Stimulated activated CD4-positive, alpha-beta T cell treated with anti-CD3 and anti-CD28 coated beads, TNF-alpha, amount 100 ng/mL, for 1 hour (primary cell): ENCODE measurements at regions not wholly inside any gene's neighbourhood (a gene's known extent, or its start where the extent isn't known, plus 50 kb on each side); places are given as distances from the start of the nearest gene placed in this dataset.

Source experiments
- DNase-seq, 3 donors: peaks; one replicate each; pipeline ENCODE4 v3.0.0-alpha.2; 2020; ENCODE audit warnings: low read depth in 3 of 3, low spot score in 1 of 3

- DNase-seq: no peak
Observed at GRCh38 chr3:188057124-188057523, 96.8 kb upstream of the LPP start.

GRCh38 chr3:188058569-188059184 lies 95.3 kb upstream of the LPP start:
- DNase-seq: no peak

DNA sequence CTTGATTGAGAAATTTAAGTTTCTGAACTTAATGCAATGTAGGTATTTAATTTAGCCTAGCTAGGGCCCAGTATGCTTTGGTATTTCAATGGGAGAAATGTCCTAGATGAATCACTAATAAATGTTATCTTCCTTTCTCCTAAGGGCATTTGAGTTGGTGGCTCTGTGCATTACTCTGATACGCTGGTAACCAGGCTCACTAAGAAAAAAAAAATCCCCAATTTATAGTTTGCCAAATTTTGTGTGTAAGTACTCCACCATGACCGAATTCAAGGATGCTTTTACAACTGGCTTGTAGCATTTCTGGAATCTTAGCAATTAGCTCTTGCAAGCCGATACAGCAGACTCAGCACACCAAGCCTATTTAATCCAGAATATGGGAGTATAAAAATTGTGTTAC lies 94.6 kb upstream of the LPP start:
- no peak for DNase-seq

DNA sequence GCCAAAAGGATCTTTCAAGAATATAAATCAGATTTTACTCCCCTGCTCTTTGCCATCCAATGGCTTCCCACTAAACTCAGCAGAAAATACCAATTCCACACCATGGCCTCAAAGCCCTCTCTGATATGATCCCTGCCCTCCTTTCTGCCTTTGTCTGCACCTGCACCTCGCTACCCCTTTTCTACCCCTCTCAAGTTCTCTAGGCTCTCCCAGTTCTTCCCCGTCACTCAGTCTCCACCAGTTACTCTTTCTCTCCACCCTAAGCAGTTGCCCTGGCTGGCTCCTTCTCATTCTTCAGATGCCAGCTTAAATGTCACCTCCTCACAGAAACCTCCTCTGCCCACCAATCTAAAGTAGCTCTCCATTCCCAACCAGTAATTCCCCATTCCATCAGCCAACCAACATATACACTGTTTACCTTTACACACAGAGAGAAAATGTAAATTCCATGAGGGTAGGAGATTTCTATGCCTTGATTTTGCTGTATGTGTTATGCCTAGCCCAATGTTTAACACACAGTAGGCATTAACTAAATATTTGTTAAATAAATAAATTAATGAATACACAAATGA lies 93.6 kb upstream of the LPP start:
- DNase-seq: no peak

DNA sequence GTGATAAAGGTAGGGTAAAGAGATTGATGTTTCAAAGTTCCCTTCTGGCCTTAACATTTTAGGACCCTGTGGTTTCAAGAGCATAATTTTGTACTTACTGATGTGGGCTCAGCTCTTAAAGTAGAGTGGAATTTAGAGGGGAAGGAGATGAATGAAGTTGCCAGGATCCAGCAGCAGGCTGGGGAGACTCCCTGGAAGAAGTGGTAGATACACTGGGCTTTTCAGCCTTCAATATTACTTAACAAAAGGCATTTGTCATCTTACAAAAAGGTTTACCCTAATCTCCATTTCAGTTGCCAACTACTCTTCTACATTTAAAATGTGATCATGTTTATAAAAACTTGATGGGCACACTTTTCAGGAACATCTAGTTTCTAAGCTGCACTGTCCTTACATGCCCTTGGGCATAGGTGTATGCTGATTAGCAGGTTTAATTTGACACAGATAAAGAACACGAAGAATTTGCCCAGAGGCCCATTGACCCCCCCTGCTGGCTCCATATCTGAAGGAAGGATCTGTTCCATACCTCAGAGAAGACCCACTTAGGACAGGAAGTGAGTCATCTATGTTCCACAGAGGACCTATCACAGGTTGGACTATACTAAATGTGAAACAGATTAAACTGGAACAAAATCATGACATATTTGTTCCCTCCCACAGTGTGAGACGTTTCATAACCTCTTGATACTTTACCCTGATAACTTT lies 93.0 kb upstream of the LPP start:
- peak in 1 of 3 donors; percentile 13 for DNase-seq

DNA sequence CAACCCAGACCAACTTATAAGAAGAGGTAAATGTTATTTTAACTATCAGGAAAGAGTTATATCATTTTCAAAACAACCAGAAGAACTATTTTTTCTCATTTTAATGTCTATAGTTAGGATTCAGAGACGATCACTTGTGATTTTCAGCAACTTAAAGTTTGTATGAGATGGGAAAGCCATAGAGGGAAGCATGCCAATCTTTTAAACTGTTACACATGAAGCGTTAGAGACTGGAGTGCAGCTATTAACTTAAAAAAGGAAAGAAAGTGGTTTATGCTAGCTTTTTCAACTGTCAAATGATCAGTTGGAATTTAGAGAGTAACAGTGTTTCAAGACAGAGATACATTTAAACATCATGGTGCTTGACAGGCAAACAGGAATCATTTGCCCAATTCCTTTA lies 91.7 kb upstream of the LPP start:
- no peak for DNase-seq

DNA sequence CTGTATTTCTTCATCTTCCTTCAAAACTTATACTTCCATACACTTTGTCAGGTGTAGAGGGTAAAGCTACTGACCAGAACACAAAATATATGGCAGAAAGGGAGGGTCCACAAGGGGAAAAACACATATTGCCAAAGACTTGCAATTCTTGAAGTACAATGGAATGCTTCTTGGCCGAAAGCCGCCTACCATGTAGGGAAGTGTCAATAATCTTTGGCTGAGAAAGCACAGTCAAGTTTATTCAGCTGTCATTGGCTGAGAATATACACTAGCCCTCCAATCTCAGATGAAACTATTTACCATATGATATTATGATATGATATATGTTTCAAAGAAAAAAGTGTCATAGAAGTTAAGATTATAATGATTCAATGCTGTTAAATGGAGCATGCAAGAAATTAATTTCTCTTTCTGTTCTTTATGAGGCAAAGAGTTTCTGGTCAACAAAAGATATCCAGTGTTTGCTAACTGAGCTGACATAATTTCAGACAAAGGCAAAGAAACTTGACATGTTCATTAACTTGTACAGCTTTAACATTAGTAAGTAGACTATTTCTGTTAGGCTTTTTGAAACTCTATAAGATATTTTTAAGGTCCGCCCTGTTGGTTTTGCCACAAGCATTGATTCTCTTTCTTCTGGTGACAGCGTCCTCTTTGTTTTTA lies 89.0 kb upstream of the LPP start:
- no peak for DNase-seq

DNA sequence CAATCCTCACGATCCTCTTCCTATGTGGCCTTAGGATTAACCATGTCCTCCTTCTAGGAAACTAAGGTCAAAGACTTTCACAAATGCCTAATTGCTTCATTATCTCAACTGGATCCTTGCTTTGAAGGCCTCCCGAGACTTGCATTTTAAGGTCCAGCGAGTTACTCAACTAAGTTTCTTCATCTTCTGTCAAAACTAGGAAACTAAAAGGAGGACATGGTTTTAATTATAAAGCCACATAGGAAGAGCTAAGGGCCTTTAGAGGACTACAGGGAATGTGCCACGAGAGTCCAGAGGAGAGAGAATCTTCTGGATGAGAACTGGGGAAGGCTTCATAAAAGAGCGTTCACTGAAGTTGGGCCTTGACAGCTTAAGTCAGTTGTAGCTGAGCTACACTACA lies 87.8 kb upstream of the LPP start:
- no peak for DNase-seq

- DNase-seq: no peak
Observed at GRCh38 chr3:188067932-188068331, 86.0 kb upstream of the LPP start.

DNA sequence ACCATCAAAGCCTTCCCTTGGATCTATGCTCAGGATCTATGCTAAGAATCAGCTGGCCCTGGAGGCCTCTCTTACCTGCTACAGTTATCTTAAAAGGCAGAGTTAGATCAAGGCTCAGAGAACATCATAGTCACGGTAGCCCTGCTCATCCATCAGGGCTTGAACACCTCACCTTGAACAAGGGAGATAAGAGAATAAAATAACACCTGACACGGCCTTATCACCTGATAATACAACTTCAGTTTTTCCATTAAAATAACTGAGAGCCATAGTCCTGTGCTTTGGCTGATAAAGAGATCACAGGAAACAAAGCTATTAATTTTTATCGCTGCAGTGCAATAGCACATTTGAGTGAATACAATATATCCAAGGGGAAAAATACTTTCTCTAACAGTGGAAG lies 85.6 kb upstream of the LPP start:
- DNase-seq: no peak

DNA sequence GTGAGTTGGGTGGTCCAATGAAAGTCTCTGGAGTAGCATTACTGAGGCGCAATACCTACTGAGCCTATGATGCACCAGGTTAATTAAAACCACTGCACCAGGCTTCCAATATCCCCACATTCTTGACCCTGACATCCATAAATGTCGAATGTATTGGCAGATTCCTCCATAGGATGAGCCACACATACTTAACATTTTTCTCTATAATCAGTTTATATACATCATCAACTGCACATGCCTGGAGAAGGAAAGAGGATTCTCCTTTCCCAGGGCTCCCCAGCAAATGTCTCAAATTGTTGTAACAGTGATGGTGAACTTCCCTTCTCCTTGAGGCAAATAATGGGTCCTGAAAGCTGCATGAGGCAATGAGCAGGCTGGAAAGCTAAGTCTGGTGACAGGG lies 82.3 kb upstream of the LPP start:
- no peak for DNase-seq

DNA sequence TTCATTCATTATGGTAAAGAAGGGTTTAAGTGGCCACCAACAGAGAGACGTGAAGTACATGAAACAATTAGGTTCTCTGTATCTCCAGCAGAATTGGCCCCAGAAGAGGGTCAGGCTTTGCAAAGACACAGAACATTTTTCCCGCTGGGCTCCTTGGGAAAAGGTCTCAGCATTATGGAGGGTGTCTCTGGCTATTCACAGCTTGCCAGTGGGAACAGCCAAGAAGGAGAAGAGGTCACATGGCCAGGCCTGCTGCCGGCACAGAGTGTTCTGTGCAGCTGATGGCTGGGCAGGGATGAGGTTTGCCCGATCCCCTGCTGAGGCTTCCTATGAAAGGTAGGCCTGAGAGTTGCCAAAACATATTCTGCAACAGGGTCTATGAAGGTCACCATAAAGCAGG lies 77.8 kb upstream of the LPP start:
- DNase-seq: no peak

- DNase-seq: no peak
Observed at GRCh38 chr3:188077160-188077799, 76.7 kb upstream of the LPP start.

- DNase-seq: no peak
Observed at GRCh38 chr3:188080091-188080490, 73.9 kb upstream of the LPP start.

DNA sequence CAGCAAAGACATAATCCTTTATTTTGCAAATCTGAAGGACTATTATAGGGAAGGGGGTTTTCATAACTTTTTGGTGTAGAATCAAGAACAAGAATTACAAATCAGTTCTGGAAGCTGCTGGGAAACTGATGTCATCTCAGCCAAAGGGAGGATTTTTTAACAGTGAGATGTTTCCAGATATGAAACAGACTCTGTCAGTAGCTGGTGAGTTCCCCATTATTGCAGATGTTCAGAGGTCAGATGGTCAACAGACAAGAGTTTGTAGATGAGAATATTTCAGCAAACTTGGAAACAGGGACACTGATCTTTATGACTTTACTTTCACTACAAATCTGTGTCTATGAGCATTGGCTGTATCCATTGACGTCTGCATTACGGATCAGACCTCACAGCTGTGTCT lies 71.9 kb upstream of the LPP start:
- no peak for DNase-seq

- no peak for DNase-seq
Observed at GRCh38 chr3:188082450-188082849, 71.5 kb upstream of the LPP start.

DNA sequence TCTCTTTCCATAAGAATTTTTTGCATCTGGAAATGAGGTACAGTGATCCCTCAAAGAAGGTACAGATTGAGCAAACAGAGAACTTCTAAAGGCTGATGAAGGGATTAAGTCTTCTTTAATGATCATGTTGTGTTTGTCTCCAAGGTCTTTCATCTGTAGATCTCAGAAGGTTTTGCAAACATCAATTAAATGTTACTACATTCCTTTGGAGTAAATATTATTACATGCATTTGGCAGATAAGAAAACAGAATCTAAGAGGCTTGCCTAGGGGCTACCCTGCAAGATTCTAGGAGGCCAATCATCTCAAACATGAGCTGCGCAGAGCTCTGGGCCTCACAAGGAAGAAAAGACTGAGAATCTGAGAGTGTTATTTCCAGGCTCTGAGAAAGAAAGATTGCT lies 70.9 kb upstream of the LPP start:
- DNase-seq: no peak

- no peak for DNase-seq
Observed at GRCh38 chr3:188084752-188085583, 69.0 kb upstream of the LPP start.

DNA sequence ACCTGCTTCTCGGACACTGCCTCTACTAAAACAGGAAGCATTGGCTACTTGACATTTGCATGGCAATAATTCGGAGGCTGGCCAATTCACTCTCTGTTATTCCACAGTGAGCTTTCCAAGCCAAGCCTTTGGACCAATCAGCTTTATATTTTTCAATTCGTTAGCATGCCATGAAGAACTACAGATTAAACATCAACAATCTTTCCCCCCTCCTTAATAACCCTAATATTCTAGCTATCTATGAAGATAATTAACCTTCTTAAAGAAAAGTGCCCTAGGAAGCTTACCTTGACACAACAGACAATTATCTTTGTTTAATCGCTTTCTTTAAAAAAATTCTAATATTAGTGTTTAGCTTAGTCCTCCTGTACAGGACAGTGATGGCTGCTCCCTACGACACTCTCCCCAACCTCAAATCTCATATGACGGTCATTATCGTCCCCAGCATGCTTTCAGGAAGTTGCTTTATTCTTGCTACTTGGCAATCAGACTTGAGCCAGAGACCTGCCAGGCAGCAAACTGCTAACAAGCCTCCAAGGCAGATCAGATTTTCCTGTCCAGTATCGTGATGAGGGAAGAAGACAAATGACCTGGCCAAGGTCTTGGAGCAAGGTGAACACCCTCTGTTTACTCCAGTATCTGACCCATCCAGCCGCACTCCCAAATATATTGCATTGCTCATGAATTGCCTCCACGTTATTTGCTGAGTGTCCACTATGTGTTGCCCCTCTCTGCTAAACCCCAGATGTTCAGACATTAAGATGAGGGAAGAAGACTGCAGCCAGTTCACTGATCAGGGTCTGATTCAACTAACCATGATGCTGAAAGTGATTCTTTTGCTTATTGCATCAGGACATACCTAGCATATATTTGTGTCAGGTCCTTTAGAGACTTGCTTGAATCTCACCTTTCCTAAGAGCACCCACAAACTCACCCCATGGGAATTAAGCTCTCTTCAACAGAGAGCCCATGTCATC lies 68.1 kb upstream of the LPP start:
- DNase-seq: no peak
